MM.1S (cell line): ENCODE measurements at regions not wholly inside any gene's neighbourhood (a gene's known extent, or its start where the extent isn't known, plus 50 kb on each side); places are given as distances from the start of the nearest gene placed in this dataset.

Experiments
- DNase-seq: peaks from one replicate; pipeline ENCODE4 v3.0.0-alpha.2; 2015
- H2AFZ ChIP-seq: fragments of 300-600 bp; sonication (generic); 2 replicates; pipeline ENCODE4 v1.6.0; 2016; ENCODE audit warnings: antibody characterized with exemption, low read length
- H3F3A ChIP-seq: fragments of 300-600 bp; sonication (generic); 2 replicates; pipeline ENCODE4 v1.6.1; 2016; ENCODE audit warnings: mild to moderate bottlenecking, antibody characterized with exemption, low read length, moderate library complexity, mixed read lengths; ENCODE audit not compliant: insufficient read depth
- H3K27ac ChIP-seq: fragments of 300-600 bp; sonication (generic); 2 replicates; pipeline ENCODE4 v1.5.1; 2016; ENCODE audit warnings: mild to moderate bottlenecking, low read length
- H3K27me3 ChIP-seq: fragments of 300-600 bp; sonication (generic); replicated peaks from 2 replicates; pipeline ENCODE4 v1.6.0; 2016; ENCODE audit warnings: low read length; ENCODE audit not compliant: insufficient read depth
- H3K36me3 ChIP-seq: fragments of 300-600 bp; sonication (generic); replicated peaks from 2 replicates; pipeline ENCODE4 v1.6.1; 2016; ENCODE audit warnings: mild to moderate bottlenecking, low read length, mixed read lengths; ENCODE audit not compliant: insufficient read depth
- H3K4me1 ChIP-seq: fragments of 300-600 bp; sonication (generic); 2 replicates; pipeline ENCODE4 v1.6.1; 2016; ENCODE audit warnings: low read length, mixed read lengths
- H3K4me2 ChIP-seq: fragments of 300-600 bp; sonication (generic); 2 replicates; pipeline ENCODE4 v1.6.0; 2016; ENCODE audit warnings: low read depth, low read length
- H3K4me3 ChIP-seq: fragments of 300-600 bp; sonication (generic); 2 replicates; pipeline ENCODE4 v1.5.1; 2016; ENCODE audit warnings: low read length, mixed read lengths
- H3K79me2 ChIP-seq: fragments of 300-600 bp; sonication (generic); 2 replicates; pipeline ENCODE4 v1.6.1; 2016; ENCODE audit warnings: mixed run types, low read length, mixed read lengths
- H3K9ac ChIP-seq: fragments of 300-600 bp; sonication (generic); 2 replicates; pipeline ENCODE4 v1.6.1; 2016; ENCODE audit warnings: low read length, mixed read lengths
- H3K9me2 ChIP-seq: fragments of 300-600 bp; sonication (generic); replicated peaks from 2 replicates; pipeline ENCODE4 v1.6.1; 2016; ENCODE audit warnings: mild to moderate bottlenecking, low read length, mixed read lengths; ENCODE audit not compliant: insufficient read depth
- H3K9me3 ChIP-seq: fragments of 300-600 bp; sonication (generic); replicated peaks from 2 replicates; pipeline ENCODE4 v1.6.1; 2016; ENCODE audit warnings: mild to moderate bottlenecking, low read length, mixed read lengths; ENCODE audit not compliant: insufficient read depth
- H4K20me1 ChIP-seq: fragments of 300-600 bp; sonication (generic); 2 replicates; pipeline ENCODE4 v1.6.1; 2016; ENCODE audit warnings: mild to moderate bottlenecking, low read length, moderate library complexity, mixed read lengths; ENCODE audit not compliant: insufficient read depth
- CTCF ChIP-seq: fragments of 300-600 bp; sonication (generic); IDR thresholded peaks from 2 replicates; pipeline ENCODE4 v1.5.1; 2016; ENCODE audit warnings: antibody characterized with exemption, low read length, mixed read lengths
- EZH2 ChIP-seq: fragments of 300-600 bp; sonication (generic); optimal IDR thresholded peaks from 2 replicates; pipeline ENCODE3; 2017; ENCODE audit warnings: low read depth, mild to moderate bottlenecking, antibody characterized with exemption, low read length, mixed read lengths
- EZH2phosphoT487 ChIP-seq: fragments of 300-600 bp; sonication (generic); IDR thresholded peaks from 2 replicates; pipeline ENCODE4 v1.6.1; 2018; ENCODE audit warnings: antibody characterized with exemption, low read length

GRCh38 chr13:90103099-90103784 lies 1244.2 kb upstream of the MIR17HG start:
- Histone ChIP-seq H3K36me3 (no peaks in the 10 kb centered on the region), H3K4me3 (no peak overlapping the region), H2AFZ (no peak overlapping the region), H4K20me1 (no peaks in the 10 kb centered on the region), H3F3A (no peaks in the 10 kb centered on the region), H3K9me2 (no peaks in the 10 kb centered on the region), H3K27me3 (no peaks in the 10 kb centered on the region), H3K9ac (no peak overlapping the region), H3K4me1 (no peaks in the 10 kb centered on the region), H3K4me2 (no peak overlapping the region), H3K27ac (no peak overlapping the region), H3K79me2 (no peaks in the 10 kb centered on the region), H3K9me3 (no peaks in the 10 kb centered on the region)
- no peak for TF ChIP-seq CTCF
- DNase-seq: no peak

- Histone ChIP-seq H3K27me3 (no peaks in the 10 kb centered on the region), H3K27ac (no peak overlapping the region), H3K4me3 (no peak overlapping the region), H3K4me2 (no peak overlapping the region), H3K9me3 (no peaks in the 10 kb centered on the region), H2AFZ (no peak overlapping the region), H3K9ac (no peak overlapping the region), H3K4me1 (no peaks in the 10 kb centered on the region), H3K9me2 (no peaks in the 10 kb centered on the region), H3K79me2 (no peaks in the 10 kb centered on the region), H4K20me1 (no peaks in the 10 kb centered on the region), H3F3A (no peaks in the 10 kb centered on the region), H3K36me3 (no peaks in the 10 kb centered on the region)
- no peak for DNase-seq
- no peak for TF ChIP-seq EZH2
- no peak for TF ChIP-seq EZH2phosphoT487
- TF ChIP-seq CTCF: no peak
Measured at GRCh38 chr13:90104764-90105163, 1242.7 kb upstream of the MIR17HG start.

- no peak overlapping the region for H3K27ac ChIP-seq
Measured at GRCh38 chr13:90105276-90105675, 1242.2 kb upstream of the MIR17HG start.

More at GRCh38 chr13:90105276-90105675, 1242.2 kb upstream of the MIR17HG start:
- Histone ChIP-seq H3K27me3 (no peaks in the 10 kb centered on the region), H3F3A (no peaks in the 10 kb centered on the region), H3K4me1 (no peaks in the 10 kb centered on the region), H3K9me3 (no peaks in the 10 kb centered on the region), H2AFZ (no peak overlapping the region), H3K36me3 (no peaks in the 10 kb centered on the region), H3K9ac (no peak overlapping the region), H3K79me2 (no peaks in the 10 kb centered on the region), H4K20me1 (no peaks in the 10 kb centered on the region), H3K4me2 (no peak overlapping the region), H3K9me2 (no peaks in the 10 kb centered on the region), H3K4me3 (no peak overlapping the region)
- DNase-seq: no peak
- TF ChIP-seq CTCF (no peak), EZH2 (no peak), EZH2phosphoT487 (no peak)
